HG02981 (cell line): ENCODE measurements at regions not wholly inside any gene's neighbourhood (a gene's known extent, or its start where the extent isn't known, plus 50 kb on each side); places are given as distances from the start of the nearest gene placed in this dataset.
"Not testable (repeated sequence)": the region's sequence is repeated elsewhere in the genome, so short reads cannot be mapped to it uniquely, and the experiment has no call there.

ENCODE experiments used
- ATAC-seq: cut with Tn5 transposase; IDR thresholded peaks from one replicate; pipeline ENCODE4 v1.9.1; 2021; ENCODE audit warnings: mild to moderate bottlenecking, moderate library complexity; ENCODE audit not compliant: unreplicated experiment

- not testable (repeated sequence) for ATAC-seq
Measured at GRCh38 chr20:47892681-47893080, 107.4 kb upstream of the SULF2 start.

DNA sequence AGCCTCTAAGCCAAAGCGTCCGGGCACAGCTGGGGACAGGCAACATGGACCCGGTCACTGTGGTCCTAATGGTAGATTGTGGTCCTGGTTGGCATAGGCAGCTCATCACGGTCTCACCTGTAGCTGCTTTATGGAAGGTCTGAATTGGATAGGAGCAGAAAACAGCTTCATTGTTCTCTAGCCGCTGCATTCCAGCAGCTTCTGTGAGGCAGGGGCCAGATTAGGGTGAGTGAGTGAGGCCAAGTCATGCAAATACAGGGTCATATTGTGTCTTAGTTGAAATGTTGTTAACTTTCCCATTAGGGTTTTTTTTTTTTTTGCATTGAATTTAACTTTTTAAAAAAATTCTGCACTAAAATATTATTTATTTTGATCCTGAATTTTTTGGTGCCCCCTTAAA, 105.4 kb upstream of the SULF2 start:
- not testable (repeated sequence) for ATAC-seq

DNA sequence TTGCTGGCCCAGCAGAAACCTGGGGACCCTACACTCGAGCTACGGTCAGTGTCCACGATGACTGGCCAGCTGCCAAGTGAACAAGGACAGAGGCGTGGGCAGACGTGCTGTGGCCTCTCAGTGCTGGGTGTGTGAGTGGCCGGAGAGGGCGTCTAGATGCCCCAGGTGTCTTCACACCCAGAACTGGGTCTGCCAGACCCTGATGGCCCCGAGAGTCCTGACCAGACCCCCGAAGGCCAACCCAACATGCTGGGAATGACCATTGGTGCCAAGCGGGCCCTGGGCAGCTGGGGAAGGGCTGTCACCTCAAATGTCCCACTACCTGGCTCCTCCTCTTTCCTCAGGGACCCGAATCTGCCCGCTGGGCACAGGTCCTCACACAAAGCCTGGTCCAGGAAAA, 104.5 kb upstream of the SULF2 start:
- not testable (repeated sequence) for ATAC-seq

DNA sequence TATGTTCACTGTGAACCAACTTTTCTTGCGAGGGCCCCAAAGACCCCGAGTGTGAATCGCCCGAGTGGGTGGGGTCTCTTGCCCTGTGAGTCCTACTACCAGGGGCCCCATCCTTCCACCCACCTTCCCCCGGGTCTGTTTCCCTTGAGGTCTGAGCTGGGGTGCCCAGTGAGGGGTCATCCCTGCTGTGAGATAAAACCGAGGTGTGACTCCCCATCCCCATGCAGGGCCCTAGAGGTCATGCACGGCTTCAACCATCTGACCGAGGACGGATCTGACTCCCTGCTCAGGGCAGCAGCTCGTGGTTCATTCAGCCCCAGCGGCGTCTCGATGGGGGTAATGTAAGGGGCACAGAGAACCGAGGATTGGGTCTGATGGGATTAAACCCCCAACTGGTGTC, 103.1 kb upstream of the SULF2 start:
- ATAC-seq: no peak

DNA sequence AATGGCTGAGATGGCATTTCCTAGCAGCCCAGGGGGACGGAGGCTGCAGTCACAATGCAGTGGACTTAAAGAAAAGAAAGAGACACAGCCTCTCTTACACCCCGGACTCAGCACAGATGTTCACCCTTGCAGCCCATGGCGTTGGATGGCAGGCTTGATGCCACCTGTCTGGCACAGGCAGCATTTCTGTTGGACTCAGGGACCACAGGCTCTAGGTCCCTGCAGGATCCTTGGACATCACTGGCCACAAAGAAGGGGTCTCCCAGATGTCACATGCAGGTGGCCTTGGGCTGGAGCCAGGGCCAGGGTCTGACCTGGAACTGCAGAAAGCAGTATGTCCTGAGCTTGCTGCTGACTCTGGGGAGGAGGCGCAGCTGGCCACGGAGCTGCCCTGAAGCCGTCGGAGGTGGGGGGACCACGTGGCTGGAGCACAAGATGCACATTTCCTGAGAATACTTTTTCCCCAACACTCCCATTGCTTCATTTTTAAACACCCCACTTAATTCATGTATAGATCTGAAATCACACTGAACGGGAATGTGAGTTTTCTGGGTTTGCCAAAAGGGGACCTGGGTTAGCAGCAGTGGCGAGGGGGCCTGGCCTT, 102.3 kb upstream of the SULF2 start:
- no peak for ATAC-seq

- no peak for ATAC-seq
Measured at GRCh38 chr20:47887064-47887463, 101.8 kb upstream of the SULF2 start.

GRCh38 chr20:47886454-47887041, 101.3 kb upstream of the SULF2 start:
- no peak for ATAC-seq

DNA sequence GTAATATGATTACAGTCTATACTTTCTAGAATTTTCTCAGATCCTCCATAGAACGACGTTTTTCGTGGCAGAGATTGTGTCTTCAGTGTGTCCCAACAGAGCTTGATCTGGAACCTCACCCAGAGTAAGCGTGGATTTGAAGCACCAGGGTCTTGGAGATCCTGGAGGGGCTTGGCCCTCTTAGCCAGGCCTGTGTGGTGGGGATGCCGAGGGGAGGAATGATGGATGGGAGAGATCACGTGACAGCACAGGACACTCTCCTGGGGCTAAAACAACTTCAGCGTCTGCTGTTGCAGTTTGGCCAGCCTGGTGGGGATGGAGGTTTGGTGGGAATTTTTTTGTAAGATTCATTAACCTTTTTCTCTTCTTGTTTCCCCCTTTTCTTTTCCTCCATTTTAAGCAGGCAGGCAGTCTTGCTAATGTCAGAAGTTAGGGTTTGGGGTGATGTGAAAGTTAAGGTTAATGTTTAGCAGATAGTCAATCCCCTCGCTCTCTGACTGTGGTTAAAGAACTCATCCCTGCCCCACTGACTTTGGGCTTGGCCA, 100.7 kb upstream of the SULF2 start:
- ATAC-seq: no peak

- not testable (repeated sequence) for ATAC-seq
Measured at GRCh38 chr20:47883940-47884339, 98.7 kb upstream of the SULF2 start.

- ATAC-seq: no peak
Measured at GRCh38 chr20:47883186-47883585, 97.9 kb upstream of the SULF2 start.

DNA sequence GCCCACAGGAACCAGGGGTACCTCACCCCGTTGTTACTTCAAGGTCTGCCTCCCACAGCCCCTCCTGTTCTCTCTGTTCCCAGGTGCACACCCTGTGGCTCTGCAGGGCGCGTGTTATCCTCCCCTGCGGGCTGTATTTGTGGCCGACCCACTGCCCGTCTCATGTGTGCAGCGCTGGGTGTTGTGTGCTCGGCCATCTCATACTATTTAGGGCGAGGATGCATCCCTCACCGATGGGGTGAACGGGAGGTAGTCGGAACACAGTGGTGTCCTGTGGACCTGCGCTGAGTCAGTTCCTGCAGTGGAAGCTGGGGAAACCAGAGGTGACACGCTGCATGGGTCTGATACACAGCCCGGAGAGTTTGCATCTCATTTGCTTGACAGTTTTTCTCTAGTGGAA, 94.5 kb upstream of the SULF2 start:
- no peak for ATAC-seq

DNA sequence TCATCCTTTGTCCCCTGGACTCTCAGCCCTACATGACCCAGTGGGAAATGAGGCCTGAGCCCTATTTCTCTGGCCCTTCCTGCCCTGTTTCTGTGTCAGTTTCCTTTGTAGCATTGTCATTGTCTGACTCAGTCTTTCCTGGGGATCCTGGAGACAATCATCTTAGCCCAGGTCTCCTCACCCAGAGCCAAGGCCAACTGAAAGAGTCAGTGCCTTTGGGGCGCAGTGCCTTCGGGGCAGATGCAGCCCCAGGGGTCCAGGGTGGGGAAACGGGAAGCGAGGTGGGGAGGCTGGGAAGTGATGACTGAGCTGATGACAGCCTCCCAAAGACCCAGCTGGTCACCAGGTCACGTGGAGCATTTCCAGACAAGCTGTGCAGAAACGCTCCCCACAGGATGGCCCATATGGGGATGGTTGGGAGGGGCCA, 93.3 kb upstream of the SULF2 start:
- no peak for ATAC-seq

- no peak for ATAC-seq
Measured at GRCh38 chr20:47876311-47877088, 91.2 kb upstream of the SULF2 start.

- no peak for ATAC-seq
Measured at GRCh38 chr20:47875297-47876025, 90.2 kb upstream of the SULF2 start.

GRCh38 chr20:47872341-47872740, 87.1 kb upstream of the SULF2 start:
- no peak for ATAC-seq

DNA sequence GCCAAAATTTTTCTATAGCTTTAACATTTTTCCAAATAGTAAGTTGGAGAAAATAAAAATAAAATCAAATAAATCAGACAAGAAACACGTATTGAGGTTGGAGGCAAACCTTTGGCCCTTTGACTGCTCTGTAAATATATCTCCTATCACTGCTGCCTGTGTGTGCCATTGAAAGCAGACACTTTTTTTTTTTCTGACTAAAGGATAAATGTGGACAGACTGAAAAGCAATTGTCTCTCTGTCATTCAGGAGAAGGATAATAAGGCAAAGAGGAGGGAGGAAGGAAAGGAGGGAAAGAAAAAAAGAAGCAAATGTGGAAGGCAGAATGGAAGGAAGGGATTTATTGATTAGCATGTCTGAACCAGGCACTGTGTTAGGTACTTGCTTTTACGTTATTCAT, 85.2 kb upstream of the SULF2 start:
- no peak for ATAC-seq

GRCh38 chr20:47868744-47869143, 83.5 kb upstream of the SULF2 start:
- no peak for ATAC-seq

DNA sequence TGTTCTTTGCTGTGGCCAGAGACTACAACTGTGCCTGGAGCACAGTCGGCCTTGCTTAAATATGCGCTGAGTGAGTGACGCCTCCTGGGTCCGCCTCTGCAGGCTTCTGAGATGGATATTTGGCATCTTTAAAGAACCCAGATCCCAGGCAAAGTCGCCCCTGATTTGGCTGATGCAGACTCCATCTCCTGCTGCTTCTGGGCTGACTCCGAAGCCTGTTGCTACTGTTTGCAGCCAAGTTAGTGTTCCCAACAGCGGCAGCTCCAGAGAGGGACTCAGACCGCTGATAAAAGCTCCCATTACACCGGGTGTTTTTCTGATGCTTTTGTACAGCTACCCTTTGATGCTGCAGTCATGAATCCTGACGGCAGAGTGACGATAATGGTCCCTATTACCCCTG, 83.0 kb upstream of the SULF2 start:
- no peak for ATAC-seq

GRCh38 chr20:47867831-47868230, 82.5 kb upstream of the SULF2 start:
- no peak for ATAC-seq

DNA sequence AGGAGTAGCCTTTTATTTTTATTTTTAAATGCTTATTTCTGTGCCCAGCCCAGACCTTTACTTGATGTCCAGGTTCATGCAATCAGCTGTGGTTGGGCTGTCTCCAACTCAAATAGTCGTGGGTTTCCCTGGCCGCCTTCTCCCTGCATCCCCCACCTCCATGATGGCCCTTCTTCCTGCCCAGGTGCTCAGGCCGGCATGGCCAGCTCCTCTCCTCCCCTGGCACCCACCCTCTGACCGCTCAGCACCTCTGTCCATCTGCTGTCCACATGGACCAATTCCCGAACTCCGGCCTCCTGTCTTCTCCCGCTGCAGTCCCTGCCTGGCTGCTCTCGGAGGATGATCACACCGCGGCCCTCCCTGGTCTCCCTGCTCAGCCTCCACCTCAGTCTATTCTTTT, 81.2 kb upstream of the SULF2 start:
- ATAC-seq: no peak

DNA sequence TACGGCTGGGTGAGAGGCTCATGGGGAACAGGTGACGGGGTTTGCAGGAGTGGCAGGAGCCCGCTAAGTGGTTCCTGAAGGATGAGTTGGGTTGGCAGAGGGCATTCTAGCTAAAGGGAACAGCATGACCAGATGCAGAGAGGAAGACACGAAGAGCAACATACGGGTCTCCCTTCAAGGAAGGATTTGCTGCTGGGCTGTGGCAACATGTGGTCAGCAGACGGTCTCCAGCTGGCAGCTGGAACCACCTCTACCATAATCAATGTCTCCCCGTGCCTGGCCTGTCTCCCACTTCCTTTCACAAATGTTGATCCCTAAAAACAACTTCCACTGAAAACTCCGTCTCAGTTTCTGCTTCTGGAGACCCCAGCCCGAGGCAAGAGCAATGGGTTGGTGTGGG, 80.6 kb upstream of the SULF2 start:
- no peak for ATAC-seq
